HCT116 (cell line): ENCODE measurements at regions not wholly inside any gene's neighbourhood (a gene's known extent, or its start where the extent isn't known, plus 50 kb on each side); places are given as distances from the start of the nearest gene placed in this dataset.

Experiments
- ATAC-seq: fragments of 200-7000 bp; cut with Tn5 transposase; 2 replicates; pipeline ENCODE4 v1.9.1; 2020; ENCODE audit warnings: mild to moderate bottlenecking, moderate library complexity
- BruUV-seq: library from RNA; stranded (reverse); fragments of 400-500 nt; replicated peaks from 2 replicates; lab custom pipeline; 2021; lab: Mats Ljungman, UMichigan
- CTCF ChIA-PET: fragments of 300-600 bp; sonication (Branson Sonifier 250); formaldehyde crosslinking; loops from one replicate; lab custom pipeline; 2021; ENCODE audit warnings: antibody characterized with exemption; lab: Charles Lee
- POLR2A ChIA-PET: fragments of 300-600, 350-600 bp; sonication (Branson Sonifier 250); formaldehyde crosslinking; loops from one replicate; lab custom pipeline; 2021; ENCODE audit warnings: antibody characterized with exemption; lab: Charles Lee
- RAD21 ChIA-PET, 2 experiments: fragments of 300-600 bp; sonication (Branson Sonifier 250); formaldehyde crosslinking; loops; one replicate each; lab custom pipeline; 2023; ENCODE audit warnings: low total read pairs in 2 of 2; ENCODE audit not compliant: uncharacterized antibody in 2 of 2, unreplicated experiment in 2 of 2, low non-redundant PET in 1 of 2; lab: Charles Lee
- DNase-seq: peaks from one replicate; pipeline ENCODE4 v3.0.0-alpha.2; 2010; ENCODE audit warnings: low read depth, low spot score
- H2AFZ ChIP-seq: fragments of 200-600 bp; shearing (Covaris generic), sonication (generic); 2 replicates; pipeline ENCODE4 v1.6.1; 2017; ENCODE audit warnings: low read depth, mixed run types, mixed read lengths, antibody characterized with exemption, low read length; ENCODE audit not compliant: poor library complexity, severe bottlenecking
- H3K27ac ChIP-seq: 2 replicates; pipeline ENCODE4 v1.5.1; 2012; ENCODE audit warnings: low read depth, low read length
- H3K27me3 ChIP-seq: fragments of 200-600 bp; sonication (generic); 2 replicates; pipeline ENCODE4 v1.6.1; 2016; ENCODE audit warnings: mixed run types, low read length, mixed read lengths; ENCODE audit not compliant: insufficient read depth
- H3K36me3 ChIP-seq, 2 experiments: fragments of 200-500 bp in 1 of 2; fragments of 200-600 bp in 1 of 2; sonication (Bioruptor generic) in 1 of 2; sonication (generic) in 1 of 2; 2 replicates each; pipeline versions ENCODE4 v1.5.1 to v1.6.1; 2014 to 2016; ENCODE audit warnings: low read length in 2 of 2, inconsistent platforms in 1 of 2, mixed read lengths in 1 of 2, mixed run types in 1 of 2; ENCODE audit not compliant: insufficient read depth in 2 of 2, control insufficient read depth in 1 of 2
- H3K4me1 ChIP-seq, 2 experiments: fragments of 200-600 bp in 1 of 2; sonication (generic) in 1 of 2; 2 replicates each; pipeline versions ENCODE4 v1.5.1 to v1.6.1; 2012 to 2017; ENCODE audit warnings: low read length in 2 of 2, inconsistent platforms in 1 of 2, mild to moderate bottlenecking in 1 of 2, mixed read lengths in 1 of 2, mixed run types in 1 of 2, moderate library complexity in 1 of 2; ENCODE audit not compliant: insufficient read depth in 2 of 2, control insufficient read depth in 1 of 2
- H3K4me2 ChIP-seq: fragments of 200-600 bp; sonication (generic); 2 replicates; pipeline ENCODE4 v1.6.1; 2017; ENCODE audit warnings: mixed run types, low read length, mixed read lengths
- H3K4me3 ChIP-seq, 2 experiments: fragments of 200-600 bp in 1 of 2; sonication (generic) in 1 of 2; replicated peaks in 1 of 2; 2 replicates each; pipeline ENCODE4 v1.5.1; 2011 to 2016; ENCODE audit warnings: low read length in 2 of 2, control low read depth in 1 of 2, low read depth in 1 of 2, mild to moderate bottlenecking in 1 of 2, mixed read lengths in 1 of 2, mixed run types in 1 of 2
- H3K79me2 ChIP-seq: fragments of 200-600 bp; sonication (generic); 2 replicates; pipeline ENCODE4 v1.6.1; 2017; ENCODE audit warnings: mild to moderate bottlenecking, mixed run types, low read length, moderate library complexity, mixed read lengths; ENCODE audit not compliant: insufficient read depth
- H3K9ac ChIP-seq: fragments of 200-600 bp; sonication (generic); 2 replicates; pipeline ENCODE4 v1.6.1; 2016; ENCODE audit warnings: low read length, mixed read lengths
- H3K9me2 ChIP-seq: fragments of 200-600 bp; sonication (generic), shearing (Covaris generic); 2 replicates; pipeline ENCODE4 v1.6.1; 2017; ENCODE audit warnings: mixed run types, mild to moderate bottlenecking, moderate library complexity; ENCODE audit not compliant: insufficient read depth
- H3K9me3 ChIP-seq, 2 experiments: fragments of 200-500 bp in 1 of 2; fragments of 200-600 bp in 1 of 2; sonication (Bioruptor generic) in 1 of 2; sonication (generic) in 1 of 2; 2 replicates each; pipeline ENCODE4 v1.6.1; 2014 to 2017; ENCODE audit warnings: low read length in 2 of 2, mixed read lengths in 2 of 2, inconsistent platforms in 1 of 2, low read depth in 1 of 2, mild to moderate bottlenecking in 1 of 2, mixed run types in 1 of 2, moderate library complexity in 1 of 2; ENCODE audit not compliant: control insufficient read depth in 1 of 2, insufficient read depth in 1 of 2
- H4K20me1 ChIP-seq: fragments of 200-600 bp; sonication (generic), shearing (Covaris generic); 2 replicates; pipeline ENCODE4 v1.6.1; 2017; ENCODE audit warnings: mixed run types, mild to moderate bottlenecking, moderate library complexity; ENCODE audit not compliant: insufficient read depth
- CBX3 ChIP-seq: IDR thresholded peaks from 2 replicates; pipeline ENCODE4 v1.6.1; 2012; ENCODE audit warnings: low read depth
- CEBPB ChIP-seq: IDR thresholded peaks from 2 replicates; pipeline ENCODE4 v1.6.1; 2012; ENCODE audit warnings: low read depth
- EGR1 ChIP-seq: IDR thresholded peaks from 2 replicates; pipeline ENCODE4 v1.6.1; 2012; ENCODE audit warnings: low read depth
- ELF1 ChIP-seq: IDR thresholded peaks from 2 replicates; pipeline ENCODE4 v1.6.1; 2012; ENCODE audit warnings: low read depth, borderline replicate concordance
- EZH2phosphoT487 ChIP-seq: fragments of 200-600 bp; IDR thresholded peaks from 2 replicates; pipeline ENCODE4 v1.6.1; 2018; ENCODE audit warnings: antibody characterized with exemption, borderline replicate concordance
- FOSL1 ChIP-seq: IDR thresholded peaks from 2 replicates; pipeline ENCODE4 v1.6.1; 2012; ENCODE audit warnings: low read depth
- RAD21 ChIP-seq: IDR thresholded peaks from 2 replicates; pipeline ENCODE4 v1.6.1; 2012; ENCODE audit warnings: low read depth, mild to moderate bottlenecking
- SIN3A ChIP-seq: IDR thresholded peaks from 2 replicates; pipeline ENCODE4 v1.6.1; 2012; ENCODE audit warnings: low read depth
- SP1 ChIP-seq: IDR thresholded peaks from 2 replicates; pipeline ENCODE4 v1.6.1; 2012; ENCODE audit warnings: low read depth
- SRF ChIP-seq: IDR thresholded peaks from 2 replicates; pipeline ENCODE4 v1.6.1; 2012; ENCODE audit warnings: low read depth
- YY1 ChIP-seq: IDR thresholded peaks from 2 replicates; pipeline ENCODE4 v1.6.1; 2011; ENCODE audit warnings: low read length, low read depth, moderate library complexity, mild to moderate bottlenecking; ENCODE audit not compliant: insufficient replicate concordance; ENCODE audit errors: extremely low read depth
- ZBTB33 ChIP-seq: IDR thresholded peaks from 2 replicates; pipeline ENCODE4 v1.6.1; 2011; ENCODE audit warnings: mild to moderate bottlenecking, low read length, moderate library complexity; ENCODE audit not compliant: insufficient replicate concordance; ENCODE audit errors: extremely low read depth
- intact Hi-C: fragments of 100-400 bp; cut with micrococcal nuclease; formaldehyde crosslinking; loops from 2 replicates; pipeline ENCODE4 v1.10.0; 2022
- TF ChIP-seq, protein P1 (sequence below): IDR thresholded peaks from 2 replicates; pipeline ENCODE4 v1.6.1; 2012
- TF ChIP-seq, protein P2 (sequence below), 3 experiments: fragments of 200-600 bp in 1 of 3; sonication (generic) in 1 of 3; IDR thresholded peaks in 2 of 3; conservative IDR thresholded peaks in 1 of 3; 2 replicates each; pipeline ENCODE4 v1.5.1; 2012 to 2017; ENCODE audit warnings: low read depth in 2 of 3, low read length in 2 of 3, antibody characterized with exemption in 1 of 3, borderline replicate concordance in 1 of 3, control low read depth in 1 of 3, mild to moderate bottlenecking in 1 of 3, mixed read lengths in 1 of 3, mixed run types in 1 of 3, moderate library complexity in 1 of 3; ENCODE audit not compliant: insufficient read depth in 1 of 3

- Histone ChIP-seq H3K27me3 (no peaks in the 10 kb centered on the region), H4K20me1 (no peaks in the 10 kb centered on the region), H3K27ac (no peak overlapping the region), H3K9me2 (no peaks in the 10 kb centered on the region), H3K36me3 (no peaks in the 10 kb centered on the region), H2AFZ (no peak overlapping the region), H3K4me3 (no peak overlapping the region), H3K79me2 (no peaks in the 10 kb centered on the region), H3K4me1 (no peaks in the 10 kb centered on the region), H3K9me3 (no peaks in the 10 kb centered on the region), H3K4me2 (no peak overlapping the region), H3K9ac (no peak overlapping the region)
- no TSS peak for BruUV-seq
- TF ChIP-seq FOSL1 (no peak), EZH2phosphoT487 (no peak), ELF1 (no peak), SRF (no peak), SIN3A (no peak), CEBPB (no peak), RAD21 (no peak), YY1 (no peak), CBX3 (no peak), EGR1 (no peak), ZBTB33 (no peak), SP1 (no peak)
- TF ChIP-seq, protein P1, sequence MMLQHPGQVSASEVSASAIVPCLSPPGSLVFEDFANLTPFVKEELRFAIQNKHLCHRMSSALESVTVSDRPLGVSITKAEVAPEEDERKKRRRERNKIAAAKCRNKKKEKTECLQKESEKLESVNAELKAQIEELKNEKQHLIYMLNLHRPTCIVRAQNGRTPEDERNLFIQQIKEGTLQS: no peak
- TF ChIP-seq, protein P2, sequence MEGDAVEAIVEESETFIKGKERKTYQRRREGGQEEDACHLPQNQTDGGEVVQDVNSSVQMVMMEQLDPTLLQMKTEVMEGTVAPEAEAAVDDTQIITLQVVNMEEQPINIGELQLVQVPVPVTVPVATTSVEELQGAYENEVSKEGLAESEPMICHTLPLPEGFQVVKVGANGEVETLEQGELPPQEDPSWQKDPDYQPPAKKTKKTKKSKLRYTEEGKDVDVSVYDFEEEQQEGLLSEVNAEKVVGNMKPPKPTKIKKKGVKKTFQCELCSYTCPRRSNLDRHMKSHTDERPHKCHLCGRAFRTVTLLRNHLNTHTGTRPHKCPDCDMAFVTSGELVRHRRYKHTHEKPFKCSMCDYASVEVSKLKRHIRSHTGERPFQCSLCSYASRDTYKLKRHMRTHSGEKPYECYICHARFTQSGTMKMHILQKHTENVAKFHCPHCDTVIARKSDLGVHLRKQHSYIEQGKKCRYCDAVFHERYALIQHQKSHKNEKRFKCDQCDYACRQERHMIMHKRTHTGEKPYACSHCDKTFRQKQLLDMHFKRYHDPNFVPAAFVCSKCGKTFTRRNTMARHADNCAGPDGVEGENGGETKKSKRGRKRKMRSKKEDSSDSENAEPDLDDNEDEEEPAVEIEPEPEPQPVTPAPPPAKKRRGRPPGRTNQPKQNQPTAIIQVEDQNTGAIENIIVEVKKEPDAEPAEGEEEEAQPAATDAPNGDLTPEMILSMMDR (IDR thresholded peaks at IDR 0.05 in 2 of 3, conservative IDR thresholded peaks at IDR 0.05 in 1 of 3; ENCODE audit: borderline replicate concordance in 1 of 3, insufficient read depth in 1 of 3, low read depth in 2 of 3, low read length in 2 of 3): no peak
- ATAC-seq: no peak
- DNase-seq: no peak
- POLR2A ChIA-PET: interaction anchor here (1.0 kb wide), 1 partner anchor 10 kb away, joined by 3 read pairs; no protein-coding TSS in a partner anchor
- RAD21 ChIA-PET: no interaction called here
- CTCF ChIA-PET: no interaction called here
- intact Hi-C loops: no loop called here
These were observed 183.9 kb downstream of the FOXA2 start for GRCh38 chr20:22400440-22400839.
